WTC11 (cell line): ENCODE measurements at regions not wholly inside any gene's neighbourhood (a gene's known extent, or its start where the extent isn't known, plus 50 kb on each side); places are given as distances from the start of the nearest gene placed in this dataset.

Source experiments
- ATAC-seq: fragments of 200-7000 bp; cut with Tn5 transposase; 2 replicates; pipeline ENCODE4 v1.10.0; 2021; ENCODE audit warnings: mild to moderate bottlenecking, moderate library complexity
- CTCF ChIA-PET: fragments of 300-600 bp; sonication (Branson Sonifier 250); formaldehyde crosslinking; loops from one replicate; lab custom pipeline; 2021; ENCODE audit warnings: antibody characterized with exemption; lab: Charles Lee
- POLR2A ChIA-PET: fragments of 350-600 bp; sonication (Branson Sonifier 250); formaldehyde crosslinking; loops from one replicate; lab custom pipeline; 2021; ENCODE audit warnings: antibody characterized with exemption; lab: Charles Lee
- DNase-seq: peaks from one replicate; pipeline ENCODE4 v3.0.0; 2021; ENCODE audit warnings: low spot score
- H3K27ac Mint-ChIP-seq: 2 replicates; pipeline ENCODE4 v1.8.0; 2021; ENCODE audit warnings: mixed read lengths
- H3K27me3 Mint-ChIP-seq: 2 replicates; pipeline ENCODE4 v1.8.0; 2021; ENCODE audit warnings: low read depth, mild to moderate bottlenecking, moderate library complexity, mixed read lengths
- H3K36me3 Mint-ChIP-seq: 2 replicates; pipeline ENCODE4 v1.8.0; 2021; ENCODE audit warnings: mixed read lengths
- H3K4me1 Mint-ChIP-seq: 2 replicates; pipeline ENCODE4 v1.8.0; 2022; ENCODE audit warnings: mixed read lengths
- H3K4me3 Mint-ChIP-seq: 2 replicates; pipeline ENCODE4 v1.8.0; 2021; ENCODE audit warnings: mild to moderate bottlenecking, moderate library complexity, mixed read lengths
- H3K9me3 Mint-ChIP-seq: 2 replicates; pipeline ENCODE4 v1.8.0; 2021; ENCODE audit warnings: mixed read lengths
- AR ChIP-seq: fragments of 250-450 bp; sonication (Bioruptor Pico); IDR thresholded peaks from 2 replicates; pipeline ENCODE4 v1.9.0; 2021; ENCODE audit warnings: mild to moderate bottlenecking
- CBFB ChIP-seq: sonication (generic); formaldehyde crosslinking; IDR thresholded peaks from 2 replicates; pipeline ENCODE4 v1.8.1; 2022; ENCODE audit warnings: mild to moderate bottlenecking, low read depth, missing genetic modification reagents
- CREB1 ChIP-seq: sonication (generic); formaldehyde crosslinking; IDR thresholded peaks from 2 replicates; pipeline ENCODE4 v1.8.0; 2023; ENCODE audit warnings: mild to moderate bottlenecking, missing genetic modification reagents
- E2F5 ChIP-seq: sonication (generic); formaldehyde crosslinking; IDR thresholded peaks from 2 replicates; pipeline ENCODE4 v1.8.1; 2022; ENCODE audit warnings: mild to moderate bottlenecking, moderate library complexity, missing genetic modification reagents
- ERG ChIP-seq: fragments of 250-450 bp; sonication (Bioruptor Pico); IDR thresholded peaks from 2 replicates; pipeline ENCODE4 v1.8.0; 2021; ENCODE audit warnings: mild to moderate bottlenecking
- ESRRA ChIP-seq: sonication (generic); formaldehyde crosslinking; IDR thresholded peaks from 2 replicates; pipeline ENCODE4 v1.8.1; 2022; ENCODE audit warnings: mild to moderate bottlenecking, missing genetic modification reagents, borderline replicate concordance
- IRF2 ChIP-seq: sonication (generic); formaldehyde crosslinking; IDR thresholded peaks from 2 replicates; pipeline ENCODE4 v1.8.0; 2022; ENCODE audit warnings: low read depth, missing genetic modification reagents, borderline replicate concordance
- MAX ChIP-seq: sonication (generic); formaldehyde crosslinking; IDR thresholded peaks from 2 replicates; pipeline ENCODE4 v1.8.0; 2022; ENCODE audit warnings: mild to moderate bottlenecking, missing genetic modification reagents
- MLX ChIP-seq: sonication (generic); formaldehyde crosslinking; IDR thresholded peaks from 2 replicates; pipeline ENCODE4 v1.8.1; 2023; ENCODE audit warnings: mild to moderate bottlenecking, missing genetic modification reagents, moderate library complexity
- MXD4 ChIP-seq: fragments of 250-450 bp; sonication (Bioruptor Pico); IDR thresholded peaks from 2 replicates; pipeline ENCODE4 v1.8.0; 2021; ENCODE audit warnings: mild to moderate bottlenecking, moderate library complexity, borderline replicate concordance
- NR2C2 ChIP-seq: sonication (generic); formaldehyde crosslinking; IDR thresholded peaks from 2 replicates; pipeline ENCODE4 v1.8.0; 2022; ENCODE audit warnings: mild to moderate bottlenecking, missing genetic modification reagents
- NR3C1 ChIP-seq: sonication (generic); formaldehyde crosslinking; conservative IDR thresholded peaks from 2 replicates; pipeline ENCODE4 v1.8.1; 2023; ENCODE audit warnings: low read depth, mild to moderate bottlenecking, missing genetic modification reagents
- OVOL2 ChIP-seq: fragments of 250-450 bp; sonication (Bioruptor Pico); IDR thresholded peaks from 2 replicates; pipeline ENCODE4 v1.9.0; 2021; ENCODE audit warnings: mild to moderate bottlenecking, borderline replicate concordance
- PRDM15 ChIP-seq: sonication (generic); formaldehyde crosslinking; IDR thresholded peaks from 2 replicates; pipeline ENCODE4 v1.8.0; 2022; ENCODE audit warnings: missing genetic modification reagents
- PREB ChIP-seq: sonication (generic); formaldehyde crosslinking; IDR thresholded peaks from 2 replicates; pipeline ENCODE4 v1.8.1; 2022; ENCODE audit warnings: mild to moderate bottlenecking, missing genetic modification reagents, moderate library complexity, borderline replicate concordance
- PRRX2 ChIP-seq: fragments of 250-450 bp; sonication (Bioruptor Pico); IDR thresholded peaks from 2 replicates; pipeline ENCODE4 v1.8.0; 2021; ENCODE audit warnings: mild to moderate bottlenecking
- RORB ChIP-seq: fragments of 250-450 bp; sonication (Bioruptor Pico); IDR thresholded peaks from 2 replicates; pipeline ENCODE4 v1.9.0; 2021; ENCODE audit warnings: mild to moderate bottlenecking
- SOX15 ChIP-seq: fragments of 250-450 bp; sonication (Bioruptor Pico); IDR thresholded peaks from 2 replicates; pipeline ENCODE4 v1.9.0; 2021; ENCODE audit warnings: mild to moderate bottlenecking
- TCF7 ChIP-seq: sonication (generic); formaldehyde crosslinking; IDR thresholded peaks from 2 replicates; pipeline ENCODE4 v1.8.0; 2022; ENCODE audit warnings: mild to moderate bottlenecking, low read depth, missing genetic modification reagents, moderate library complexity
- TEAD4 ChIP-seq: sonication (generic); formaldehyde crosslinking; IDR thresholded peaks from 2 replicates; pipeline ENCODE4 v1.8.0; 2022; ENCODE audit warnings: mild to moderate bottlenecking, missing genetic modification reagents
- USF1 ChIP-seq: sonication (generic); formaldehyde crosslinking; IDR thresholded peaks from 2 replicates; pipeline ENCODE4 v1.8.0; 2022; ENCODE audit warnings: mild to moderate bottlenecking, missing genetic modification reagents
- ZBTB21 ChIP-seq: sonication (generic); formaldehyde crosslinking; IDR thresholded peaks from 2 replicates; pipeline ENCODE4 v1.8.1; 2023; ENCODE audit warnings: mild to moderate bottlenecking, missing genetic modification reagents, borderline replicate concordance
- ZBTB43 ChIP-seq: sonication (generic); formaldehyde crosslinking; IDR thresholded peaks from 2 replicates; pipeline ENCODE4 v1.8.1; 2023; ENCODE audit warnings: mild to moderate bottlenecking, missing genetic modification reagents
- ZNF232 ChIP-seq: sonication (generic); formaldehyde crosslinking; IDR thresholded peaks from 2 replicates; pipeline ENCODE4 v1.8.0; 2022; ENCODE audit warnings: mild to moderate bottlenecking, missing genetic modification reagents
- ZNF396 ChIP-seq: fragments of 250-450 bp; sonication (Bioruptor Pico); IDR thresholded peaks from 2 replicates; pipeline ENCODE4 v1.8.0; 2021; ENCODE audit warnings: mild to moderate bottlenecking, moderate library complexity, borderline replicate concordance

- H3K4me3 Mint-ChIP-seq = no peak overlapping the region
- no peaks in the 10 kb centered on the region for H3K36me3 Mint-ChIP-seq
- TF ChIP-seq ZNF232 (CRISPR knock-in tag) (no peak), PRDM15 (CRISPR knock-in tag) (no peak), ZBTB43 (CRISPR knock-in tag) (no peak), ZBTB21 (CRISPR knock-in tag) (no peak), MXD4 (CRISPR knock-in tag) (no peak), TEAD4 (CRISPR knock-in tag) (no peak), SOX15 (CRISPR knock-in tag) (no peak), TCF7 (CRISPR knock-in tag) (no peak), ESRRA (CRISPR knock-in tag) (no peak), NR2C2 (CRISPR knock-in tag) (no peak), MAX (CRISPR knock-in tag) (no peak), USF1 (no peak), ZNF396 (CRISPR knock-in tag) (no peak), CREB1 (CRISPR knock-in tag) (no peak), NR3C1 (CRISPR knock-in tag) (no peak), ERG (CRISPR knock-in tag) (no peak), PREB (CRISPR knock-in tag) (no peak)
- ChIA-PET CTCF (no interaction called here), POLR2A (no interaction called here)
- DNase-seq (no peak), ATAC-seq (no peak)
- peaks cover 33% of the 10 kb centered on the region for H3K4me1 Mint-ChIP-seq
- no peaks in the 10 kb centered on the region for H3K9me3 Mint-ChIP-seq
- no peak overlapping the region for H3K27ac Mint-ChIP-seq
- no peaks in the 10 kb centered on the region for H3K27me3 Mint-ChIP-seq
Measured at GRCh38 chr13:44814161-44814560, 175.1 kb downstream of the NUFIP1 start.

GRCh38 chr13:44812818-44813217, 176.5 kb downstream of the NUFIP1 start:
- H3K9me3 Mint-ChIP-seq = no peaks in the 10 kb centered on the region
- CTCF ChIA-PET = interaction anchor here (0.9 kb wide), 1 partner anchor 329 kb away, joined by 3 read pairs; no protein-coding TSS in a partner anchor
- no peaks in the 10 kb centered on the region for H3K27me3 Mint-ChIP-seq
- H3K36me3 Mint-ChIP-seq = no peaks in the 10 kb centered on the region
- H3K27ac Mint-ChIP-seq = no peak overlapping the region
- H3K4me1 Mint-ChIP-seq = peaks cover 25% of the 10 kb centered on the region
- ATAC-seq = no peak
- POLR2A ChIA-PET = no interaction called here
- no peak overlapping the region for H3K4me3 Mint-ChIP-seq
- DNase-seq = no peak
- TF ChIP-seq OVOL2 = no peak
- no peak for TF ChIP-seq AR (CRISPR knock-in tag)
- TF ChIP-seq E2F5 (CRISPR knock-in tag) = no peak
- TF ChIP-seq PRRX2 (CRISPR knock-in tag) = no peak
- TF ChIP-seq RORB = no peak
- no peak for TF ChIP-seq MLX (CRISPR knock-in tag)
- TF ChIP-seq IRF2 = no peak
- no peak for TF ChIP-seq CBFB (CRISPR knock-in tag)
